ENCODE measurements at regions not wholly inside any gene's neighbourhood (a gene's known extent, or its start where the extent isn't known, plus 50 kb on each side); places are given as distances from the start of the nearest gene placed in this dataset.

DNA sequence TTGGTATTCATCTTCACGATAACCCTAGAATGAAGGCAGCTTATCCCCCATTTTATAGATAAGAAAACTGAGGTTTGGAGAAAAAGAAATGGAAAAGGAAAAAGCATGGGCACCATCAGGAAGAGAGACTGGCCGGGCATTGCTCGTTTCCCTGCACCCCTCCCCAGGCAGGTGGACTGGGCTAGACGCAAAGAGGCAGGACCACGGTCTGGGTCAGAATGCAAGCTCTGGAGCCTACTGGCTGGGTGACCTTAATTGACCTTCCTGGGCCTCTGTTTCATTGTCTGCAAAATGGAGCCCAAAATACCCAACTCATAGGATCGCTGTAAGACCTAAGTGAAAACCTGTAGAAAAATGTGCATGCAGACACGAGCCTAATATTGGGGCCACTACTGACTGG is 135.3 kb upstream of the GLI2 start:
- TF ChIP-seq, protein P1, sequence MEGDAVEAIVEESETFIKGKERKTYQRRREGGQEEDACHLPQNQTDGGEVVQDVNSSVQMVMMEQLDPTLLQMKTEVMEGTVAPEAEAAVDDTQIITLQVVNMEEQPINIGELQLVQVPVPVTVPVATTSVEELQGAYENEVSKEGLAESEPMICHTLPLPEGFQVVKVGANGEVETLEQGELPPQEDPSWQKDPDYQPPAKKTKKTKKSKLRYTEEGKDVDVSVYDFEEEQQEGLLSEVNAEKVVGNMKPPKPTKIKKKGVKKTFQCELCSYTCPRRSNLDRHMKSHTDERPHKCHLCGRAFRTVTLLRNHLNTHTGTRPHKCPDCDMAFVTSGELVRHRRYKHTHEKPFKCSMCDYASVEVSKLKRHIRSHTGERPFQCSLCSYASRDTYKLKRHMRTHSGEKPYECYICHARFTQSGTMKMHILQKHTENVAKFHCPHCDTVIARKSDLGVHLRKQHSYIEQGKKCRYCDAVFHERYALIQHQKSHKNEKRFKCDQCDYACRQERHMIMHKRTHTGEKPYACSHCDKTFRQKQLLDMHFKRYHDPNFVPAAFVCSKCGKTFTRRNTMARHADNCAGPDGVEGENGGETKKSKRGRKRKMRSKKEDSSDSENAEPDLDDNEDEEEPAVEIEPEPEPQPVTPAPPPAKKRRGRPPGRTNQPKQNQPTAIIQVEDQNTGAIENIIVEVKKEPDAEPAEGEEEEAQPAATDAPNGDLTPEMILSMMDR (tag by site-specific recombination; IDR thresholded peaks at IDR 0.05) = no peak
- TF ChIP-seq BCL11B (tag by site-specific recombination; IDR thresholded peaks at IDR 0.05; ENCODE audit: low read depth) (no peak), ZNF324 (tag by site-specific recombination; IDR thresholded peaks at IDR 0.05) (no peak), ZNF19 (tag by site-specific recombination; IDR thresholded peaks at IDR 0.05; ENCODE audit: low read depth) (no peak), WT1 (tag by site-specific recombination; IDR thresholded peaks at IDR 0.05) (no peak)
